SK-MEL-5 (cell line): ENCODE measurements at regions not wholly inside any gene's neighbourhood (a gene's known extent, or its start where the extent isn't known, plus 50 kb on each side); places are given as distances from the start of the nearest gene placed in this dataset.

Experiments
- DNase-seq: peaks from one replicate; pipeline ENCODE4 v3.0.0-alpha.2; 2016; ENCODE audit warnings: low read depth, low spot score
- in situ Hi-C: cut with HindIII; loops from 2 replicates; pipeline ENCODE4 v1.10.0; 2016; ENCODE audit warnings: low sequenced_read_pairs, high pct_unique_total_duplicates, low pct_unique_long_range_greater_than_20kb

DNA sequence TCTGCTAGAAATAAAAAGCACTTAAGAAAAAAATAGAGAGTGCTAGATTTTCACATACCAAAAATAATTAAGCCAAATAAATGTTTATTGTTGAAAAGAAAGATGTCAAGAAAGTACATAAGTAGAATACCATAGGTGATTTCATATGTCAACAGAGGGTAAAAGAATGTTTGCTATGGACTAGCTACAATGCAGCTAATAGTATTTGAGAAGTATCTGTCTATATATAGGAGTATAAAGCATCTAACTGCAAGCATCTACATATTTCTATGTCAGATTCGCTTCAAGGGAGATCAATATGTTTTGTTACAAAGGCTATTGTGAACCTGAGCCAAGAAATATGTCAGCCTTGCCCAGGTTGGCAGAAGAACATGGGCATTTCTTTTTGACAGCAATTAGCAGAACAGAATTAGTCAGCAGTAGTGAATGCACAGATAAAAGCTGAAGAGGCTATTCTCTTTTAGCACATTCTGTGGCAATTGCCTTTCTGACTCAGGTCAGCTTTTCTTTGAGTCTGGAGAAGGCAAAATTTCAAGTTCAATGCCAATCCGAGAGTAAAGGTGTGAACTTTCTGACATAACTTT, 140.1 kb downstream of the ALG10B start:
- DNase-seq = no peak
- in situ Hi-C loops = no loop called here

DNA sequence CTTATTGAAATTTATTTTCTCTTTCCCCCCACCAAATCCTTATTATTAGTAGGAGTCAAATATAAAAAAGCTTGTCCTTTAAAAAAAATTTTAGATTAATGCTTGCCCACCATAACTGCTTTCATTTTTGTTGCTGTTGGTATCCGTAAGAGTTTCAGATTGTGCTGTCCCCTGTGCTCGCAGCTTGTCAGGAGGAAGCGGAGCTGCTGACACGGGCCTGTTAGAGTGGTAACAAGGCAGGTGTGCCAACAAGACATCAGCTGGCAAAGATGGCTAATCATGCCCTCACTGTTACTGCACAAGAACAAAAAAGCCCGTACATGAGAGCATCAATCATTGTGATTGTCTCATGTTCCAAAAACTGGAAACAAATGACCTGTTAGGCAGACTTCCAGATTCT, 148.4 kb downstream of the ALG10B start:
- in situ Hi-C loops = no loop called here
- no peak for DNase-seq

- peak; percentile 58 for DNase-seq
- in situ Hi-C loops = no loop called here
Observed at GRCh38 chr12:38469715-38470114, 153.1 kb downstream of the ALG10B start.

DNA sequence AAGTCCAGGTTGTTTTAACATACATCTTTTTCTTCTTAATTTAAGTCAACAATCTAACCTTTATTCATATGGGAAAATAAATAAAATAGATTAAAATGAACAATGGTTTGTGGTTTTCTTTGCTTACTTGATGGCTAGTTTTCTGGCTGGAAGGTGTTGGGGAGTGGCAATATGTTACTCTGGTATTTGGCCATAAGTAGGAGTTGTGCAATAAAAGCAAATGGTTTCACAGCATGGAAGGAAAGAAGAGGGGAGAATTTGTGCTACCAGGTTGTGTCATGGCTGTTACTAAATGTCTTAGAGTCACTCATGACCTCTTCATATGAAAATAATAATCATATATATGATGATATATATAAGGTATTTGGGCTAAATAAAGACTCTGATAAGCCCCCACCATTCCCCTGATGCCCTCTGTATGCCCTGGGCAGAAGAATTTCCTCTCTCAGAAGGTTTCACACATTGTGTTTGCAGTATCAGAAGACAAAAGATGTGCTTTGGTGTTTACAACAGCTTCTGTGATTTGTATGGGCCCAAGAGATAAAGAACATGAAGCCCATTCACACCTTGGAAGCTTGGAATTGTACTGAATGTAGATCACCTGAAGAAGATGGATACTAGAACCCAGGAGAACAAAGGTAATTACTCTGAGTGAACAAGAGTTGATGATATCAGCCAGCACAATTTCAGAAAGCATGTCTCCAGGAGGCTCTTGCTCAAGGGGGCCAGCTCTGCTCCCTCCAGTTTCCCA, 160.9 kb downstream of the ALG10B start:
- in situ Hi-C loops = no loop called here
- no peak for DNase-seq

GRCh38 chr12:38480594-38480993, 164.0 kb downstream of the ALG10B start:
- in situ Hi-C loops = no loop called here
- no peak for DNase-seq

DNA sequence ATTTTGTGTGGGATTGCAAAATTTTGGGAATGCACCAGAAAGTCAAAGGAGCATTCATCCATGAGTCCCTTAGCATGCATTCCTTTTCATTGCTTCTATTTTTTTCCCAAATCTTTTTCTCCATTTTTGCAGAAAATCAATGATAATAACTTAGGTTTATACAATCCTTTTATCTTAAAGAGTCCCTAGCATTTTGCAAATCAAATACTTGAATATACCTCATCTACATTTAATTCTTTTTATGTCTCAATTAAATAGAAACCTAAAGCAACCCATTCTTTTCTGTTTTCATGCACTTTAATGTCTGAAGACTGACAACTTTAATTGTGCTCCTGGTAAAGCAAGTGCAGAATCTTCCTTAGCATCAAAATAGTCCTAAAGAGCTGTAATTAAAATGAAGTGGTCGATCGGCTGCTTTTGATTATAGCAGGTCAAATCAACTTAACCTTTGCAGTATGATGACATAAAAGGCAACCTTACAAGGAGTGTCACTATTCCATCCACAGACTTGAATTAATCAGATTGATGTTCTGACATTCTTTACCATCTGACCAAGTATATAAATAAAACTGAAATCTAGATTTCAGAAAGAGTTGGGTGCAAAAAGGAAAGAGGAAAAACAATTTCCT, 168.4 kb downstream of the ALG10B start:
- in situ Hi-C loops = no loop called here
- DNase-seq = no peak

- DNase-seq = no peak
- in situ Hi-C loops = no loop called here
Observed at GRCh38 chr12:38488866-38489265, 172.3 kb downstream of the ALG10B start.

DNA sequence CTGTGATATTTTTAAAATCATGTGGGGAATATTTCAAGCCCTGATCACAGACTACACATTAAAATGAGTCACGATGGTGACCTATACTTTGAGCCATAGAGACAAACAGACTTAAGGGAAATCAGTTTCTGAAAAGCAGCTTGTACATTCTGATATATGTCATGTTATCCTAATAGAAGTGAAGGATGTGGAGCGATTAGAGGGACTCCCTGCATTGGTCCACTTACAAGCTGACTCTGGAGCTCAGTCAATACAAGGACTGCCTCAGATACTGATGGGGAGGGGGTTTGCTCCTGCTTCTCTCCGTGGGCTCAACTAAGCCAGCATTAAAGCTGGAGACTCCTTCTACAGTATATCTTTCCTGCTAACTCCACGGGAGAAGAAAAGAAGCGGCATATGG, 173.5 kb downstream of the ALG10B start:
- in situ Hi-C loops = no loop called here
- no peak for DNase-seq

DNA sequence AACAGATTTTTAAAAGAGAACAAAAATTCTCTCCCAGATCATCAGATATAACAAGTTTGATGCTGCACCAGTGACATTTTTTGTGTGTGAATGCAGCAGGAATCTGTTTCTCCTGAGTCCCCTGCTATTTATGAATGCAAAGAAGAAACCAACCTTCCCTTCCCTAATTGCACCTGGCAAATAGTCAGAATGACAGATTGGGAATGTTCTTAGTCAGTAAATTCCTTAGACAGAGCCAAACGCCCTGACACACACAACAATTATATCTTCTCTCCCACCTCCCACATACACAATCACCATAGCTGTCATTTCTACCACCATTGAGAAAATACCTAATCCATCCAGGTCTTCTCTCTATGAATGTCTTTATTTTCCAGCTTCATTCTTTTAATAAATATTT, 174.4 kb downstream of the ALG10B start:
- no peak for DNase-seq
- in situ Hi-C loops = no loop called here

DNA sequence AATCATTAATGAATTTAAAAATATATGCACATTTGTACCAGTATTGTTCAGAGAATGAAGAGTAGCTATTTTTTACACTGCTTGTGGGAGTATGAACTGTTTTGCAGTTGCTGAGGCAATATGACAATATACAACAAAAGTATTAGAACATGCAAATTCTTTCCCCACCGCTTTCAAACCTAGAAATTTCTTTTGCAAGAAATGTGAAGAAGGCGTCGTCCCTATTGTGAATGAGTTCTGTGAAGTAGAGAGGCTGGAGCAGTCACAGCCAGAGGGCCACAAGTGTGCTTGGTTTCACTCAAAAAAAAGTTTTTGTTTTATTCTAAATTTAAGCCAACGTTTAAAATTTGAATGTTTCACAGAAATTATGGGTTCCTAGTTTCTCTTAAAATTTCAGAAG, 184.9 kb downstream of the ALG10B start:
- no peak for DNase-seq
- in situ Hi-C loops = no loop called here

DNA sequence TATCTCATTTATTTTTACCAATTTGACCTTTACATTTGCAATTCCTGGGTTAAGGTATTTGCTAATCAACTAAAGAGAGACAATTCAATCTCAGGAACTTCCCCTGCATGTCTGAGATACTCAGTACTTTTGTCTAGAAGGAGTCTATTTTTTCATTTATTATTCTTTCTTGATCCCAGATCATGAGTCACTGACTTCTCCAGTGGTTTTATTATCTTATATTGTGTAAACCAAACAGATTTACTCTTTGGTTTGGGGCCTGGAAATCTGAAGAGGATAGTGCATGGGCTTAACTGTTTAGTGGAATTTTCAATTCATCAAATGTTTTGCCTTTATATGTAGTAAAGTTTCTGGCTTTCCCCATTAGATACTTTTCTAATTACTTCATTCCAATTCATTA, 185.4 kb downstream of the ALG10B start:
- in situ Hi-C loops = no loop called here
- DNase-seq = no peak

- in situ Hi-C loops = no loop called here
- no peak for DNase-seq
Observed at GRCh38 chr12:38502415-38502814, 185.8 kb downstream of the ALG10B start.

GRCh38 chr12:38507839-38508238, 191.3 kb downstream of the ALG10B start:
- in situ Hi-C loops = no loop called here
- no peak for DNase-seq

DNA sequence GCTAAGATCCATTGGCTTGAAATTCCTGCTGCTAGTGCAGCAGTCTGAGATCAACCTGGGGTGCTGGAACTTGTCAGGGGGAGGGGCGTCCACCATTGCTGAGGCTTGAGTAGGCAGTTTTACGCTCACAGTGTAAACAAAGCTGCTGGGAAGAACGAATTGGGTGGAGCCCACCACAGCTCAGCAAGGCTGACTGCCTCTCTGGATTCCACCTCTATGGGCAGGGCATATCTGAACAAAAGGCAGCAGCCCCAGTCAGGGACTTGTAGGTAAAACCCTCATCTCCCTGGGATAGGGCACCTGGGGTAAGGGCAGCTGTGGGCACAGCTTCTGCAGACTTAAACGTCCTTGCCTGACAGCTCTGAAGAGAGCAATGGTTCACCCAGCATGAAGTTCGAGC, 191.7 kb downstream of the ALG10B start:
- in situ Hi-C loops = no loop called here
- DNase-seq = no peak

GRCh38 chr12:38515912-38516311, 199.3 kb downstream of the ALG10B start:
- in situ Hi-C loops = no loop called here
- DNase-seq = no peak

DNA sequence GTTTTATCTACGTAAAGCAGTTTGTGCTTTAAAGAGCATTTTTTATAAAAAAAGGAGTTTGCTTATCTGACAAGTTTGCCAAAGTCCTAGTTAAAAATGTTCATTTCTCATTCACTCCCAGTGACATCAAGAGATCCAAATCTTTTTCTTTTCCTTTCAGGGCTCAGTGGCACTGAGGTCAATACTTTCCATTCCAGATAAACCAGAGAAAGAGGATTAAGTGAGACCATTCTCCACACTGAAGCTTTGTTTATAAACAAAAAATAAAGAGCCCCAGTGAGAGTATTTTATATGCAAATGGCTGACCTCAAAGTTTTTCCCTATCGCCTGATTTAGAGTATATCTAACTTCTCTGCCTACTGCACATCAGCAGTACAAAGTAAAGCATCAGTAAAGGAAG, 199.8 kb downstream of the ALG10B start:
- no peak for DNase-seq
- in situ Hi-C loops = no loop called here

GRCh38 chr12:38523920-38524319, 207.3 kb downstream of the ALG10B start:
- no peak for DNase-seq
- in situ Hi-C loops = no loop called here

DNA sequence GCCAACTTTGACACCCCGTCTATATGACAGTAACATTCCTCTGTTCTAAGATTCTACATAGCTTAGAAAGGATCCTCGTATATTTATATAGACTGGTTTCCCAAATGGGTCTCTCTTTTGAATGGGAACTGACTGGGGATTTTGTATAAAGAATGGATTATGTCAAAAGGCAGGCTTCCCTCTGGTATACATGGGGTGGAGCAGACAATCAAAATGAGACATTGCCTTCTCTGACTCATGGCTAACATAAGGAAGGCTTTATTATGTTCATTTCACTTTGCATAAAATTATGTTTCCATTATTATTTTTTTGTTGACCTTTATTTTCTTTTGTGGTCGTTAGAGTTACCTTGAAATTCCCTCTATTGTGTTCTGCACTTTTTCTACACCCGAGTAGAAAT, 211.1 kb downstream of the ALG10B start:
- DNase-seq = no peak
- in situ Hi-C loops = no loop called here

DNA sequence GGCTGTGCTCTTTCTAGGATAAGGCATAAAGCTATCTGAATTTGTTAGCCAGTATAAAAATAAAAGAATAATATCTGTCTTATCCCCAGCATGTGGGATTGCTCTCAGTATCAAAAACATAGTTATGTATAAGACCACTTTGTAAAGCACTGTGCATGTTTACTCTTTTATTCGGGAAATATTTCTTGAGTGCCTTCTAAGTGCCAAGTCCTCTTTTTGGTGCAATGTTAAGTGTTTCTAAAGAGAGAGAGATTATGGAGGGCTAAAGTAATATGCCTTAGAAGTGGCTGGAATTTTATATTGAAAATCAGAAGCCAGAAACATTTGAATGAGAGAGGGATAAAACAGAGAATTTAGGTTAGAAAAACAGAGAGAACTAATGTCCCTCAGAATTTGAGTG, 212.0 kb downstream of the ALG10B start:
- in situ Hi-C loops = no loop called here
- DNase-seq = no peak
